Colonic mucosa (tissue), 4 donors: ENCODE measurements at regions not wholly inside any gene's neighbourhood (a gene's known extent, or its start where the extent isn't known, plus 50 kb on each side); places are given as distances from the start of the nearest gene placed in this dataset.

Experiments used
- DNase-seq: peaks from one replicate; pipeline ENCODE4 v3.0.0-alpha.2; 2020
- H3K27ac ChIP-seq: fragments of 200-600 bp; one replicate; pipeline ENCODE4 v1.8.0; 2021
- H3K27me3 ChIP-seq: fragments of 200-600 bp; one replicate; pipeline ENCODE4 v1.8.0; 2021
- H3K36me3 ChIP-seq: fragments of 200-600 bp; one replicate; pipeline ENCODE4 v1.8.0; 2021
- H3K4me1 ChIP-seq: fragments of 200-600 bp; one replicate; pipeline ENCODE4 v1.8.0; 2021; ENCODE audit warnings: mild to moderate bottlenecking
- H3K4me3 ChIP-seq: fragments of 200-600 bp; one replicate; pipeline ENCODE4 v1.8.0; 2021
- H3K9ac ChIP-seq, 2 donors: one replicate each; pipeline ENCODE4 v1.7.0; 2013; ENCODE audit warnings: control low read depth in 2 of 2, low read depth in 2 of 2, low read length in 2 of 2
- H3K9me3 ChIP-seq: fragments of 200-600 bp; one replicate; pipeline ENCODE4 v1.8.0; 2021
- CTCF ChIP-seq: fragments of 200-600 bp; IDR thresholded peaks from one replicate; pipeline ENCODE4 v1.8.0; 2022; ENCODE audit warnings: antibody characterized with exemption, mild to moderate bottlenecking
- intact Hi-C: fragments of 100-400 bp; cut with DNase I; formaldehyde crosslinking; loops from one replicate; pipeline ENCODE4 v1.14.1; 2022
- donor health status: healthy.
- donor health status: DM: no; HTN: no; CAD: no.
- donor health status: DM: no; HTN: no; CAD: no.

GRCh38 chr6:164442572-164442971 is 866.8 kb downstream of the C6orf118 start:
- Histone ChIP-seq H3K9me3 (no peaks in the 10 kb centered on the region), H3K27me3 (no peaks in the 10 kb centered on the region), H3K27ac (no peak overlapping the region), H3K36me3 (no peaks in the 10 kb centered on the region), H3K4me3 (no peak overlapping the region), H3K9ac (no peak overlapping the region), H3K4me1 (no peaks in the 10 kb centered on the region)
- no peak for TF ChIP-seq CTCF
- intact Hi-C loops, result no loop called here
- DNase-seq, result no peak

GRCh38 chr6:164439331-164439730 is 870.1 kb downstream of the C6orf118 start:
- Histone ChIP-seq H3K4me3 (no peak overlapping the region), H3K9me3 (no peaks in the 10 kb centered on the region), H3K27me3 (no peaks in the 10 kb centered on the region), H3K4me1 (no peaks in the 10 kb centered on the region), H3K9ac (no peak overlapping the region), H3K27ac (no peak overlapping the region), H3K36me3 (no peaks in the 10 kb centered on the region)
- no peak for TF ChIP-seq CTCF
- intact Hi-C loops, result no loop called here
- no peak for DNase-seq

GRCh38 chr6:164436976-164437375 is 872.4 kb downstream of the C6orf118 start:
- DNase-seq, result no peak
- intact Hi-C loops, result no loop called here
- H3K4me3 ChIP-seq, result no peak overlapping the region
- no peaks in the 10 kb centered on the region for H3K9me3 ChIP-seq
- no peaks in the 10 kb centered on the region for H3K4me1 ChIP-seq
- H3K9ac ChIP-seq, result no peak overlapping the region
- H3K36me3 ChIP-seq, result no peaks in the 10 kb centered on the region
- no peaks in the 10 kb centered on the region for H3K27me3 ChIP-seq
- no peak overlapping the region for H3K27ac ChIP-seq
- no peak for TF ChIP-seq CTCF

GRCh38 chr6:164427728-164428402 is 881.5 kb downstream of the C6orf118 start:
- Histone ChIP-seq H3K9ac (no peak overlapping the region), H3K27me3 (no peaks in the 10 kb centered on the region), H3K4me3 (no peak overlapping the region), H3K9me3 (no peaks in the 10 kb centered on the region), H3K27ac (no peak overlapping the region), H3K4me1 (no peaks in the 10 kb centered on the region), H3K36me3 (no peaks in the 10 kb centered on the region)
- intact Hi-C loops, result no loop called here
- TF ChIP-seq CTCF, result no peak
- DNase-seq, result no peak

- H3K9me3 ChIP-seq, result no peaks in the 10 kb centered on the region
- no peak for DNase-seq
- H3K27ac ChIP-seq, result no peak overlapping the region
- H3K4me1 ChIP-seq, result no peaks in the 10 kb centered on the region
- no peaks in the 10 kb centered on the region for H3K36me3 ChIP-seq
- H3K27me3 ChIP-seq, result no peaks in the 10 kb centered on the region
- H3K9ac ChIP-seq, result no peak overlapping the region
- no peak for TF ChIP-seq CTCF
- intact Hi-C loops, result no loop called here
- H3K4me3 ChIP-seq, result no peak overlapping the region
These were observed 884.9 kb downstream of the C6orf118 start for GRCh38 chr6:164424489-164424888.
